HG03457 (cell line): ENCODE measurements at regions not wholly inside any gene's neighbourhood (a gene's known extent, or its start where the extent isn't known, plus 50 kb on each side); places are given as distances from the start of the nearest gene placed in this dataset.
"Not testable (repeated sequence)": the region's sequence is repeated elsewhere in the genome, so short reads cannot be mapped to it uniquely, and the experiment has no call there.

Source experiments
- ATAC-seq: cut with Tn5 transposase; IDR thresholded peaks from one replicate; pipeline ENCODE4 v1.9.1; 2021; ENCODE audit warnings: moderate number of reproducible peaks; ENCODE audit not compliant: unreplicated experiment

DNA sequence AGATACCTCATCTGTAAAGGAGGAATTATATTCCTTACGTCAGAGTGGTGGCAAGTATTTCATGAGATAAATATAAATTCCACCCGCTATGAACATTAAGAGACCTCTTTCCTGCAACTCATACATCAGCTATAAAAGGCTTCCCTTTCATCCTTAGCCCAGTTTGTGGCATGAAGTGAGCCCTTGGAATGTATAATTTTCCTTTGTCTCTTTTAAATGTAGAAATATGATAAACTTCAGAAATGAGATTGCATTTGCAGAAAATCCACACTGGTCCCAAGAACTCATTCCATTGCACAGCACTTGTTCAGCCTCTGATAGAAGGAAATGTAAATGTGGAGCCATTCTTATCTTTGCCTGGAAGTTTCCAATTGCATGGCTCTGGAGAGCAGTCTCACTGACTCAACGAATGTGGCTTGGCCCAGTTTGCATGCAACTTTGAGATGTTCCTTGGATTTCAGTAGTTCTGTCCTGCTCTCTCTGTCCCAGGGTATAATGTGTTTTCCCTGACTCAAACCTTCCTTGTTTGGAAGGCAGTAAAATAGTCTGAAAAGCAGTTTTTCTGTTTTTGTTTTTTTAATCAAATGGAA, 746.4 kb downstream of the CDH11 start:
- no peak for ATAC-seq

- ATAC-seq: no peak
These were observed 751.8 kb downstream of the CDH11 start for GRCh38 chr16:64370112-64370511.

GRCh38 chr16:64365448-64365931, 756.4 kb downstream of the CDH11 start:
- ATAC-seq: no peak

DNA sequence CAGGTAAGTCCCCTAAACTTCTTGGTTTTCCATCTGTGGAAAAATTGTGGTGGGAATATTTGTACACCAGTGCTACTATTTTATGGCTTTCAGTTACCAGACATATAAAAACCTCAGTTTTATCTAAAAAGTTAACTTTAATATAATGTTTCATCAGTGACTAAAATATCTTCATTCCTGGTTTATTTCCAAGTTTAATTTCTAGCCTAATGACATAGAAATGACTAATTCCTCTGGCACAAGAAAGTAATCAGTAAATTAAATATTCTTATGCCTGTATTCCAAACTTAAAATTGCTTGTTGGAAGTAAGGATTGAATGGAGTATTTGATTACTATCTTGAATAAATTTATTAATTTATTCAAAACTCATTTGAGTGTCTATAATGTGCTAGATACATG, 757.0 kb downstream of the CDH11 start:
- ATAC-seq: no peak

DNA sequence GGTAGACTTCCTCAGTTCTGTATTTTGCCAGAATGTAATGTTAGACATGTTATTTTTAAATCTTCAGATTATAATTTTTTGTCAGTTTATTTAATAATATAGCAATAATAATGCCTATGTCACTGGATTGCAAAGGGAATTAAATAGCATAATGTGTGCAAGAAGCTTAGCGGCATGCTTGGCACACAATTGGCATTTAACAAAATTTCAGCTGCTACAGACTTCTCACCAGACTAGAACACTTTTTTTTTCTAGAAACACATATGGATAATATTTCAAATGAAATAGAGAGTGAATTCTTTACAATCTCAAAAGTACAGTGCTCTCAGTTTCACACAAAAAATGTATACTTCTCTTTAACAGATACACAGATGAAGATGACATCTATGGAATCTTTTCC, 757.4 kb downstream of the CDH11 start:
- no peak for ATAC-seq

- no peak for ATAC-seq
These were observed 757.8 kb downstream of the CDH11 start for GRCh38 chr16:64364016-64364415.

DNA sequence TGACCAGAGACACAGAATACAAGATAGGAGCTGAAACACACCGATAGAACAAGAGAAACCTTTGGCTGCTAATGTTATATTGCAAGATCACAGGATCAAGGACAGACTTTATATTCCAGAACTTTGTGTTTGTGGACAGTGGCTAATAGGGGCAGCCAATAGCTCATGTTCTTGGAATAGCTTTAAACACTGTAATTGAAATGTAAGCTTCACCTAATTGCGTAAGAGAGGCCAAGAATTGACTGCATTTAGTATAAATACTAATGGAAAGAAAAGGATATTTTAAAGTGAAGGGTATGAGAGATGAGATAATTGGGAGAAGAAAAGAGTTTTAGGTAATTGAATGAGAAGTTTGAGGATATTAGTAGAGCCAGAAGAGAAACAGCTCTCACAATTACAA, 758.8 kb downstream of the CDH11 start:
- ATAC-seq: no peak

GRCh38 chr16:64362193-64362592, 759.7 kb downstream of the CDH11 start:
- ATAC-seq: no peak

GRCh38 chr16:64361753-64362152, 760.1 kb downstream of the CDH11 start:
- no peak for ATAC-seq

DNA sequence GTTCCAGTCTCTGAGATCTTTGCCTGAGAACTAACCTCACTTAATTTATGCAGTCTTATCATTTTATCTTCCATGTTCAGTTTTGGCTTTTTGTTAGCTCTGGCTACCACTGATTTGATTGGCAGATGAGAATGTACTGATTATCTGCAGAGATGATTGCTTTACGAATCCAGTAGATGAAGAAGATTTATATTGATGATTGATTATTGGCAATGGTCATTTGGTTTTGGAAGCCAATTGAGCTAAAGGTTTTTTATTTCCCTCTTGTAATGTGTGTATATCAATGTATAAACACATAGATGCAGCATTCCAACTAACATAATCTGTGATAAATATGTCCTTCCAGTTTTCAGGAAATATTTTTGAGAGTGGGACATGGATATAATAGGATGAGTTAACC, 763.6 kb downstream of the CDH11 start:
- ATAC-seq: no peak

- no peak for ATAC-seq
These were observed 765.6 kb downstream of the CDH11 start for GRCh38 chr16:64356267-64356666.

DNA sequence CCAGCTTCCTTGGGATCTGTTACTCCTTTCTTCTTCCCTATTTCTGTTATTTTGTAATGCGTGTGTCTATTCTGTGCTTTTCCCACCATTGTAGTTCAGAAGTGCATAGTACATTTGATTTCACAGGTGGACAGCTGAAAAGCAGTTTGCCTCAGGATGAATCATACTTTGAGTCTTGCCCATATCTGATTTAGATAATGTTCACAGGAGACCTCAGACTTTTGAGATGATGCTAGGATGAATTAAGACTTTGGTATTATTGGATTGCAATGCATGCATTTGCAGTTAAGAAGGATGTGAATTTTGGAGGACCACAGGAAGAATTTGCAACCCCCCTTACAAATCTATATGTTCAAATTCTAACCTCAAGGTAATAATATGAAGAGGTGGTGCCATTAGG, 769.6 kb downstream of the CDH11 start:
- ATAC-seq: no peak

DNA sequence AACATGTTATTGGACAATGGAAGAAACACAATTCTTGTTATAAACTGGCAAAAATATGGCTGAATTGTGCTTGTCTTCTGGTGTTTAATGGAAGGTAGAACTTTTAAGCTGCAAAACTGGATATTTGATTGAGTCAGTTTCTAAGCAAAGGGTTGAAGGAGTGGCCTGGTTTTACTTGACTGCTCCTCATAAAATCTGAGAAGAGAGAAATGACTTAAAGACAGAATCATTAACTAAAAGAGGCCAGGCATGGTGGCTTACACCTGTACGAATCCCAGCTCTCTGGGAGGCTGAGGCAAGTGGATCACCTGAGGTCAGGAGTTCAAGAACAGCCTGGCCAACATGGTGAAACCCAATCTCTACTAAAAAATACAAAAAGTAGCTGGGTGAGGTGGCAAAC, 770.7 kb downstream of the CDH11 start:
- ATAC-seq: no peak

DNA sequence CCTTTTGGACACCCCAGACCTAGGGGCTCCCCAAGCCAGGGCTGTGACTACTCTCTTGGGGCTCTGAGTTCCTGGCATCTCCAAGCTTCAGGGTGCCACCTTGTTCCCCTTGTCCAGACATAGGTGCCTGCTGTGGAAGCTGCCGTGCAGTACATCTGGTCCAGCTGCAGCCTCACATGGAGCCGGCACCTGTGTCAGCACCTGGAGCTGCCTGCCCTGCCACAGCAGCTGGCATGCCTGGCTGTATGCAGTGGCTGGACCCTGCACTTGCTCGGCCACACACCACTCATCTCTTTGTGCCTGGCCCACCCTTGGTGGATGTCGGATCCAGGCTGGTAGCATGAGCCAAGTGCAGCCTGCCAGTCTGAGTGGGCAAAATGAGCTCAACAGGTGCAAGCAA, 775.8 kb downstream of the CDH11 start:
- no peak for ATAC-seq

DNA sequence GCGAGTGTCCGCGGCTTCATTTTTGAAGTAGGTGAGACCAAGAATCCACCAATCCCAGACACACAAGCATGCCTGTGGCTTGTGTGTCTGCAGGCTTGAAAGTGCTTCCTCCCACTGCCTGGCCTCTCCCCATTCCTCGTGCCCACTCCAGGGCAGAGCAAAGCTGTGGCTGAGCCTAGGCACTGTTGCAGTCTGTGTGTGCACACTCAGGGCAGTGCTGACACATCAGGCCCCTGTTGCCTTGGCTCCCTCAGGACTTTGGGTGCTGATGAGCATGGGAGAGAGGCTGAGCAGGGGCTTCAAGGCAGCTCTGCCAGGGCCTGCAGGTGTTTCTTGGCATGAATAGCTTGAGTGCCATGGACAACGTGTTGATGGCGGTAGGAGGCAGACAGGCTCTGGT, 776.7 kb downstream of the CDH11 start:
- ATAC-seq: no peak

DNA sequence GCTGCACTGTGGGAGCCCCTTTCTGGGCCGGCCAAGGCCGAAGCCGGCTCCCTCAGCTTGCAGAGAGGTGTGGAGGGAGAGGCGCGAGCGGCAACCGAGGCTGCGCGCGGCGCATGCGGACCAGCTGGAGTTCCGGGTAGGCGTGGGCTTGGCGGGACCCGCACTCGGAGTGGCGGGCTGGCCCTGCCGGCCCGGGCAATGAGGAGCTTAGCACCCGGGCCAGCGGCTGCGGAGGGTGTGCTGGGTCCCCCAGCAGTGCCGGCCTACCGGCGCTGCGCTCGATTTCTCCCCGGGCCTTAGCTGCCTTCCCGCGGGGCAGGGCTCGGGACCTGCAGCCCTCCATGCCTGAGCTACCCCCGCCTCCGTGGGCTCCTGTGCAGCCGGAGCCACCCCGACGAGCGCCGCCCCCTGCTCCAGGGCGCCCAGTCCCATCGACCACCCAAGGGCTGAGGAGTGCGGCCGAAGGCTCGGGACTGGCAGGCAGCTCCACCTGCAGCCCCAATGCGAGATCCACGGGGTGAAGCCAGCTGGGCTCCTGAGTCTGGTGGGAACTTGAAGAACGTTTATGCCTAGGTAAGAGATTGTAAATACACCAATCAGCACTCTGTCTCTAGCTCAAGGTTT, 777.9 kb downstream of the CDH11 start:
- not testable (repeated sequence) for ATAC-seq

GRCh38 chr16:64343061-64343819, 778.6 kb downstream of the CDH11 start:
- no peak for ATAC-seq

- not testable (repeated sequence) for ATAC-seq
These were observed 780.5 kb downstream of the CDH11 start for GRCh38 chr16:64341336-64341735.

DNA sequence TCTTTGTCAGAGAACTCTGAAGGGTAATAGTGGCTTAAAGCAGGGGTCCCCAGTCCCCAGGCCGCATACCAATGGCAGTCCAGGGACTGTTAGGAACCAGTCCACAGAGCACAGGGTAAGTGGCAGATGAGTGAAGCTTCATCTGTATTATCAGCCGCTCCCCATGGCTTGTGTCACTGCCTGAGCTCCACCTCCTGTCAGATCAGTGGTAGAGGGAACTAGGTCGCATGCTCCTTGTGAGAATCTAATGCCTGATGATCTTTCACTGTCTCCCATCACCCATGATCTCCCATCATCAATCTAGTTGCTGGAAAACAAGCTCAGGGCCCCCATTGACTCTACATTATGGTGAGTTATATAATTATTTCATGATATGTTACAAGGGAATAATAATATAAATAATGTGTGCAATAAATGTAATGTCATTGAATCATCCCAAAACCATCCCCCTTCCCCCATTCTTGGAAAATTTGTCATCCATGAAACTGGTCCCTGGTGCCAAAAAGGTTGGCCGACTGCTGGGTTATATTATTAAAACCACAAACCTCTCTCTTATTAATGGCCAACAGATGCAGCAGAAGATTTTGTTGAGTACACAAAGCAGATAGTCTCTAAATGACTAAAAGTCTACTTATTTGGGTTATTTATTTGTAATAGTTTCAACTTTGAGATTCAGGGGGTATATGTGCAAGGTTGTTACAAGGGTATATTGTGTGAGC, 782.7 kb downstream of the CDH11 start:
- no peak for ATAC-seq

DNA sequence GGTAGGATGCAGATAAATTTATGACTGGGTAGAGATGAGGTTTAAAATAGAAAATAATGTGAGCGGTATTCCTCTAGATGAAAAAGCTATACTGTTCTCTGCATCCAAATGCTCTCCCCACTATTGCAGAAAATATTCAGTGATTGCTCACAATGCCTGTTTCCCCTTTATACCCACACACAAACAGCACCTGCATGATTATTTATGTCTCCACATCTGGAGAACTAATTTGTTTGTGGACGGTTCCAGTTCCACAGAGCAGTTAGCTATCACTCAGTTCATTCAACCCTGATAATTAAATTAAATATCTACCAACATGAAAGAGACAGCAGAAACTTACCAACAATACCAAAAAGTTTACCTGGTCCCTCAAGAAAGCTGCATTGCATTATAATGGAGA, 800.0 kb downstream of the CDH11 start:
- no peak for ATAC-seq

- ATAC-seq: no peak
These were observed 800.8 kb downstream of the CDH11 start for GRCh38 chr16:64321066-64321465.

DNA sequence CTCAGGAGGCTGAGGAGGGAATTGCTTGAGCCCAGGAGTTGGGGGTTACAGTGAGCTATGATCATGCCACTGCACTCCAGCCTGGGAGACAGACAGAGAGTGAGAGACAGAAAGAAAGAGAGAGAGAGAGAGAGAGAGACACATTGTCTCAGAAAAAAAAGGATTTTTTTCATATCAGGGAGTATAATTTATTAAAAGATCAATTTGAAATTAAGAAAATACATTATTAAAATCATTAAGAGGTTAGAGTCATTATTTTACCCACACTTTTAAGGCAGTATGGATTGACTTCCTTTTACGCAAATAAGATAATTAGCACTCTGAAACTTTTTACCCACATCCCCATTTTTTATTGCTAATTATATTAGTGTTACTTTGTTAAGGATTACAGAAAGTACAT, 804.3 kb downstream of the CDH11 start:
- no peak for ATAC-seq
